GM23338 (cell line): ENCODE measurements at regions not wholly inside any gene's neighbourhood (a gene's known extent, or its start where the extent isn't known, plus 50 kb on each side); places are given as distances from the start of the nearest gene placed in this dataset.

ENCODE experiments used
- CTCF ChIP-seq, 2 experiments: fragments of 200-600 bp in 1 of 2; sonication (generic) in 1 of 2; conservative IDR thresholded peaks; 2 replicates each; pipeline versions ENCODE4 v1.5.1 to v1.6.1; 2016 to 2017; ENCODE audit warnings: antibody characterized with exemption in 2 of 2, low read depth in 2 of 2, mild to moderate bottlenecking in 2 of 2, moderate library complexity in 1 of 2
- EZH2 ChIP-seq: fragments of 200-600 bp; sonication (generic); IDR thresholded peaks from one replicate; pipeline ENCODE4 v1.8.0; 2017; ENCODE audit warnings: antibody characterized with exemption, mild to moderate bottlenecking, low read depth; ENCODE audit not compliant: unreplicated experiment
- EZH2phosphoT487 ChIP-seq: fragments of 200-600 bp; sonication (generic); IDR thresholded peaks from one replicate; pipeline ENCODE4 v1.8.1; 2018; ENCODE audit warnings: antibody characterized with exemption; ENCODE audit not compliant: unreplicated experiment
- JUNB ChIP-seq: IDR thresholded peaks from one replicate; pipeline ENCODE4 v1.6.1; 2016; ENCODE audit warnings: antibody characterized with exemption; ENCODE audit not compliant: unreplicated experiment
- NANOG ChIP-seq: IDR thresholded peaks from 2 replicates; pipeline ENCODE4 v1.6.1; 2016; ENCODE audit warnings: antibody characterized with exemption, borderline replicate concordance
- POLR2AphosphoS5 ChIP-seq: IDR thresholded peaks from 2 replicates; pipeline ENCODE4 v1.6.1; 2016; ENCODE audit warnings: antibody characterized with exemption, low read depth
- STAT1 ChIP-seq: IDR thresholded peaks from one replicate; pipeline ENCODE4 v1.6.1; 2016; ENCODE audit warnings: antibody characterized with exemption; ENCODE audit not compliant: unreplicated experiment
- ZNF114 ChIP-seq: fragments of 250-450 bp; sonication (Bioruptor Pico); IDR thresholded peaks from 2 replicates; pipeline ENCODE4 v1.5.0; 2020; ENCODE audit warnings: mild to moderate bottlenecking, moderate library complexity
- ZNF331 ChIP-seq: fragments of 250-450 bp; sonication (Bioruptor Pico); IDR thresholded peaks from 2 replicates; pipeline ENCODE4 v1.5.0; 2020; ENCODE audit warnings: low read depth, mild to moderate bottlenecking, moderate library complexity
- ZNF462 ChIP-seq: fragments of 250-450 bp; sonication (Bioruptor Pico); IDR thresholded peaks from 2 replicates; pipeline ENCODE4 v1.5.0; 2020; ENCODE audit warnings: mild to moderate bottlenecking, moderate library complexity

DNA sequence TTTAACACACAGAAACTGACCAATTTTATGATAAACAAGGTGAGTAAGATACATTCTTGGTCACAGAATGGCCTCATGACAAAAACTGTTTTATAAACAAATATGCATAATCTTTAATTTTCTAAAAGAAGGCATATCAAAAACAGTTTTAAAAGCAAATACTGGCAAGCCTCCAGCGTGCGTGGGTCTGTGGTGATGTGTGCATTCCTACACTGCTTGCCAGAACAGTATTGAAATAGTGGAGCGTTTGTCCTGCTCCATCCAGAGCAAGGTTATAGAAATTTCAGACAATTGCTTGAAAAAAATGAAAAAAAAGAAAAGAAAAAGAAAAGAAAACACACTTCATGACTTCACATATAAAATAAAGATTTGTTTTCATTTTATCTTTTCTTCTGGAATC, 140.9 kb downstream of the MZT1 start (continued):
- TF ChIP-seq ZNF462 (CRISPR knock-in tag) (no peak), ZNF331 (CRISPR knock-in tag) (no peak), EZH2 (no peak), NANOG (no peak), CTCF (conservative IDR thresholded peaks at IDR 0.05; ENCODE audit: low read depth in 2 of 2) (no peak), POLR2AphosphoS5 (no peak), ZNF114 (CRISPR knock-in tag) (no peak), EZH2phosphoT487 (no peak), STAT1 (no peak), JUNB (no peak)
